Stomach (tissue), 8 donors: ENCODE measurements at regions not wholly inside any gene's neighbourhood (a gene's known extent, or its start where the extent isn't known, plus 50 kb on each side); places are given as distances from the start of the nearest gene placed in this dataset.

Experiments
- DNase-seq, 2 donors: peaks; one replicate each; pipeline versions ENCODE4 v3.0.0 to v3.0.0-alpha.2; 2013 to 2019
- H3K27ac ChIP-seq, 5 donors: fragments of 200-600 bp in 4 of 5; sonication (generic) in 4 of 5; one replicate each; pipeline ENCODE4 v1.5.1; 2013 to 2019; ENCODE audit warnings: mild to moderate bottlenecking in 1 of 5, moderate library complexity in 1 of 5
- H3K27me3 ChIP-seq, 3 donors: fragments of 200-600 bp; sonication (generic); one replicate each; pipeline ENCODE4 v1.5.1; 2017 to 2019; ENCODE audit warnings: mixed run types in 1 of 3
- H3K36me3 ChIP-seq, 4 donors: fragments of 200-600 bp; sonication (generic); 1 replicate in 3 of 4; 2 replicates in 1 of 4; pipeline ENCODE4 v1.5.1; 2016 to 2019
- H3K4me1 ChIP-seq, 4 donors: fragments of 200-600 bp; sonication (generic); one replicate each; pipeline ENCODE4 v1.5.1; 2016 to 2019
- H3K4me3 ChIP-seq, 4 donors: fragments of 200-600 bp; sonication (generic) in 3 of 4; one replicate each; pipeline ENCODE4 v1.5.1; 2016 to 2019; ENCODE audit warnings: mild to moderate bottlenecking in 1 of 4
- H3K9me3 ChIP-seq, 4 donors: fragments of 200-600 bp; sonication (generic); one replicate each; pipeline ENCODE4 v1.5.1; 2016 to 2019
- EP300 ChIP-seq: sonication (generic); formaldehyde crosslinking; IDR thresholded peaks from one replicate; pipeline ENCODE4 v1.6.1; 2017; ENCODE audit warnings: antibody characterized with exemption
- POLR2A ChIP-seq, 4 donors: fragments of 450-650 bp; IDR thresholded peaks; one replicate each; pipeline ENCODE4 v1.6.1; 2016; ENCODE audit warnings: antibody characterized with exemption in 4 of 4, control low read depth in 2 of 4, mild to moderate bottlenecking in 1 of 4, moderate library complexity in 1 of 4
- POLR2AphosphoS5 ChIP-seq, 3 donors: sonication (generic); formaldehyde crosslinking; IDR thresholded peaks; one replicate each; pipeline ENCODE4 v1.6.1; 2016; ENCODE audit warnings: antibody characterized with exemption in 3 of 3
- WGBS, 5 donors: extraction: QIAGEN DNeasy Blood & Tissue Kit in 3 of 5; methylation state at CpG; one replicate each; pipeline versions ENCODE4 v1.1.5 to v1.1.7; 2013 to 2018; 5-methylcytosine and 5-hydroxymethylcytosine counted together
- intact Hi-C: fragments of 100-400 bp; cut with DNase I; formaldehyde crosslinking; loops from one replicate; pipeline ENCODE4 v1.15.1; 2023; ENCODE audit warnings: low total_unique reads
- TF ChIP-seq, protein P1 (sequence below), 7 experiments: fragments of 450-650 bp in 4 of 7; fragments of 200-600 bp in 3 of 7; sonication (generic) in 3 of 7; IDR thresholded peaks; one replicate each; pipeline ENCODE4 v1.5.1; 2016 to 2019; ENCODE audit warnings: antibody characterized with exemption in 7 of 7, control low read depth in 2 of 7, mild to moderate bottlenecking in 1 of 7
- donor health status: healthy with polysubstance abuse.
- donor health status: Bipolar disorder and iron deficiency.
- donor health status: healthy.

DNA sequence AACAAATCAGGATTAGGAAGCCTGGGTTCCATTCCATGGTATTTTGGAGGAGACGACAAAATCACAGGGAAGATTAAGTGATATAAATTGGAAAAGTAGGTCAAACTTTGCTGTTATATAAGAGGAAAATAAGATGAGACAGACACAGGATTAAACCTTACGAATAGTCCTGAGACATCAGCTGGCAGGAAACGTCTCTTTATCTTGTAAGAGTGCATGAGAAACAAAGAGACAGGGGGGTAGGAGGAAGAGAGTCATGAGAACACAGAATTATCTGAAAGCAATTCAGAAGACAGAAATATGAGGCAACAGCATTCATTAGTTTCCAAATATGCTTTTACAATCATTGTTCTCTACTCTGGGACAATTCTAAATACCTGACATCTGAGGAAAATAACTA is 310.6 kb upstream of the MIR17HG start:
- intact Hi-C loops, result no loop called here
- TF ChIP-seq EP300, result no peak
- TF ChIP-seq, protein P1, sequence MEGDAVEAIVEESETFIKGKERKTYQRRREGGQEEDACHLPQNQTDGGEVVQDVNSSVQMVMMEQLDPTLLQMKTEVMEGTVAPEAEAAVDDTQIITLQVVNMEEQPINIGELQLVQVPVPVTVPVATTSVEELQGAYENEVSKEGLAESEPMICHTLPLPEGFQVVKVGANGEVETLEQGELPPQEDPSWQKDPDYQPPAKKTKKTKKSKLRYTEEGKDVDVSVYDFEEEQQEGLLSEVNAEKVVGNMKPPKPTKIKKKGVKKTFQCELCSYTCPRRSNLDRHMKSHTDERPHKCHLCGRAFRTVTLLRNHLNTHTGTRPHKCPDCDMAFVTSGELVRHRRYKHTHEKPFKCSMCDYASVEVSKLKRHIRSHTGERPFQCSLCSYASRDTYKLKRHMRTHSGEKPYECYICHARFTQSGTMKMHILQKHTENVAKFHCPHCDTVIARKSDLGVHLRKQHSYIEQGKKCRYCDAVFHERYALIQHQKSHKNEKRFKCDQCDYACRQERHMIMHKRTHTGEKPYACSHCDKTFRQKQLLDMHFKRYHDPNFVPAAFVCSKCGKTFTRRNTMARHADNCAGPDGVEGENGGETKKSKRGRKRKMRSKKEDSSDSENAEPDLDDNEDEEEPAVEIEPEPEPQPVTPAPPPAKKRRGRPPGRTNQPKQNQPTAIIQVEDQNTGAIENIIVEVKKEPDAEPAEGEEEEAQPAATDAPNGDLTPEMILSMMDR (IDR thresholded peaks at IDR 0.05), result no peak
- TF ChIP-seq POLR2AphosphoS5 (IDR thresholded peaks at IDR 0.05), result no peak
- no peak for TF ChIP-seq POLR2A (IDR thresholded peaks at IDR 0.05)

DNA sequence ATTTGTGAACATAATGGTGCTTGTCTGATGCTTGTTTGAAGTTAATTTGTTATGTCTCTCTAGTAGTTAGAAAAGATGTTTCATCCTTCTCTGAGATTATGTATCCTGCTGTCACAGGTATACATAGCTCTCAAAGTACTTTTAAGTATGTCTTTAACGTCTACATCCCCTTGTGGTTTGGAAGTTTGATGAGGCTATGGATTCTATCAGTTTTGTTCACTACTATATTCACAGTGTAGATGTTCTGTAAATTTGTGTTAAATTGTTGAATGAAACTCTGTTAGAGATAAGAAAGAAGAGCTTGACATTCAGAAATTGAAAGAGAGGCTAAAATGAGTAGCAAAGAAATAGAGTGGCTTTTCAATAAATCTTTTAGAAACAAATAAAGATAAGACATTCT is 304.6 kb upstream of the MIR17HG start:
- WGBS, 5 donors, result 53 to 74% (median 60%) methylated on average over 1 of the region's 1 CpG
- intact Hi-C loops, result no loop called here

More for the DNA sequence above, 310.6 kb upstream of the MIR17HG start:
- Histone ChIP-seq H3K4me1 (no peaks in the 10 kb centered on the region), H3K4me3 (no peak overlapping the region), H3K27me3 (no peaks in the 10 kb centered on the region), H3K36me3 (no peaks in the 10 kb centered on the region), H3K27ac (no peak overlapping the region), H3K9me3 (no peaks in the 10 kb centered on the region)
- 53 to 71% (median 65%) methylated on average over 3 of the region's 3 CpGs for WGBS, 5 donors
- DNase-seq, result no peak

DNA sequence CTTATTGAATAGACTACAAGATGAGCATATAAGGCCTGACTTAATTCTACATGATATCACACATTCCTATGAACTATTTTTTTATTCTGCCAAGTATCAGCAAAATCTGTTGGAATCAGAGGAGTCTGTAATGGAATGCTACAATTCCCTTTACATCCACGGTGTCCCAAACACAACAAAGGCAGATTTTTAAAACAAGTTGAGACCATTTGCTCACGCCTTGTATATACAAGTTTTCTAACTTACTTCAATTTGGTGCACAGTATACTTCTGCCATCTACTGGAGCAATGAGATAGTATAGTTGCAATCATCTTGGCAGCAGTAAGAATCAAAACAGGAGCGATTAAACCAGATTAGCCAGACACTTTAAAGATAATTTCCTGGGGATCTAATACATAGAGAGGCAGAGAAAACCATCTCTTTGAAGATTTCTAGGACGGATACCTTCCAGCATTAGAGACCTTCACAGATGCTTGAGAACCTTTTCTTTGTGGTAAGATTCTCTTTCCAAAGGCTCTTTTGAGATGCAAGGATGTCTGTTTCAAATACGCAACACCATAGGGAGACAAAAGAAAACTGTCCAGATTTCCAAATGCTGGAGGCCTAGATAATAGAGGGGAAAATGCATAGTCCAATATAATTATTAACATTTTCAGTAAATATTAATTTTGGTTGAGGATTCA is 302.0 kb upstream of the MIR17HG start:
- intact Hi-C loops, result no loop called here
- no peak overlapping the region for H3K27ac ChIP-seq
- no peak overlapping the region for H3K4me3 ChIP-seq
- 28 to 37% (median 31%) methylated on average over 5 of the region's 5 CpGs for WGBS, 5 donors
- no peaks in the 10 kb centered on the region for H3K4me1 ChIP-seq
- H3K9me3 ChIP-seq, result no peaks in the 10 kb centered on the region
- peak in 1 of 2 donors; percentile 64 for DNase-seq
- H3K27me3 ChIP-seq, result no peaks in the 10 kb centered on the region
- H3K36me3 ChIP-seq, result no peaks in the 10 kb centered on the region
- TF ChIP-seq, protein P1 (IDR thresholded peaks at IDR 0.05), result peak in 1 of 7 experiments; percentile 15
- no peak for TF ChIP-seq POLR2AphosphoS5 (IDR thresholded peaks at IDR 0.05)

More for the DNA sequence above, 304.6 kb upstream of the MIR17HG start:
- Histone ChIP-seq H3K4me1 (no peaks in the 10 kb centered on the region), H3K9me3 (no peaks in the 10 kb centered on the region), H3K27ac (no peak overlapping the region), H3K4me3 (no peak overlapping the region), H3K27me3 (no peaks in the 10 kb centered on the region), H3K36me3 (no peaks in the 10 kb centered on the region)
- no peak for DNase-seq
- TF ChIP-seq POLR2A (IDR thresholded peaks at IDR 0.05), result no peak
- TF ChIP-seq EP300, result no peak
- TF ChIP-seq POLR2AphosphoS5 (IDR thresholded peaks at IDR 0.05), result no peak
- TF ChIP-seq, protein P1 (IDR thresholded peaks at IDR 0.05), result no peak

DNA sequence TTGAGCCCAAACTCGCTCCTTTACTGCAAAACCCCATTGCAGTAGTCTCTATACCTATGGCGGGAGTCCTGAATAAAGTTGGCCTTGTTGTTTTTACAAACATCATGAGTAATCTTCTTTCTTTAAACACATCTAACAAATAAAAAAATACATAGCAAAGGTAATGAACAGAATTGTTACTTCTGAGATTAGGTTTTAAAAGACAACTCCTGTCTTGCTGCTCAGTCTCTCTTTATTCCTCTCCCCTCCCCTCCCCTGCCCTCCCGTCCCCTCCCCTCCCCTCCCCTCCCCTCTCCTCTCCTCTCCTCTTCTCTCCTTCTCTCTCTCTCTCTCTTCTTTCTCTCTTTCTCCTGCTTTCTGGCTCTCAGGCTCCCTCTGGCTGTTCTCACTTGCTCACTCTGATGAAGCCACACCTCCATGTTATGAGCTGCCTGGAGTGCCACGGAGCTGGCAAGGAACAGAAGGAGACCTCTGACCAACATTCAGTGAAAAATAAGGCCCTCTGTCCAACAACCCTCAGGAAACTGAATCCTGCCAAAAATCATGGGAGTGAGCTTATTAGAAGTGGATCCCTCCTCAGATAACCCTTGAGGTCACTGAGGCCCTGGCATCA is 300.7 kb upstream of the MIR17HG start:
- intact Hi-C loops, result no loop called here
- peak in 1 of 2 donors; percentile 19 for DNase-seq
- Histone ChIP-seq H3K4me1 (no peaks in the 10 kb centered on the region), H3K27me3 (no peaks in the 10 kb centered on the region), H3K36me3 (no peaks in the 10 kb centered on the region), H3K9me3 (no peaks in the 10 kb centered on the region), H3K27ac (no peak overlapping the region), H3K4me3 (no peak overlapping the region)
- TF ChIP-seq POLR2A (IDR thresholded peaks at IDR 0.05) (no peak), EP300 (no peak), POLR2AphosphoS5 (IDR thresholded peaks at IDR 0.05) (no peak)
- TF ChIP-seq, protein P1 (IDR thresholded peaks at IDR 0.05), result no peak
- 34 to 52% (median 45%) methylated on average over 4 of the region's 4 CpGs for WGBS, 5 donors
